ENCODE measurements at regions not wholly inside any gene's neighbourhood (a gene's known extent, or its start where the extent isn't known, plus 50 kb on each side); places are given as distances from the start of the nearest gene placed in this dataset.
A peak's percentile ranks its signal among the peaks of the same experiment; 100 is the strongest.

DNA sequence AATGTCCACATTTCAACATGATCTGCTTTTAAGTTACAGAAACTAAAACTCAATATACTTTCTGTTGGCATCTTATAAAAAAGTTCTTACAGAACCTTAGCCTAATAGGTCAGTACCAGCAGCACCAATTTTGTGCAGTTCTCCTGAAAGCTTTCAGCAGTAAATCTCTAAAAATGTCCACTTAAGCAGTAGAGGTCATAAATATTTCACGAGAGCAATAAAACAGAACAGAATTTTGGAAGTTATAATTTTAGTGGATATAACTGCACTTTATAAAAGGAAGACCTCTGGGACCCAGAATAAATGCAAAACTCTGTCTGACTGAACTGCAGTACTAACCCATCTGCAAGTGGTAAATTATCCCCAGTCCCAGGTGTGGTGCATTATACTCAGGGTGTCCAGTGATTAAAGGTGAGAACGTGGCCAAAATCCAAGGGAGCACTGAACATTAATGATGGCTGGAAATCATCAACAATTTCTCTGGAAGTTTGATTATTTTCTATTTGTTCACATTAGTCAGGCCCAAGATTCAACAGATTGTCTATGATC lies 172.6 kb upstream of the RSPO3 start:
- no peaks in the 10 kb centered on the region for H3K4me1 ChIP-seq
- TF ChIP-seq POLR2A (IDR thresholded peaks at IDR 0.05) = no peak
- TF ChIP-seq, protein P1, sequence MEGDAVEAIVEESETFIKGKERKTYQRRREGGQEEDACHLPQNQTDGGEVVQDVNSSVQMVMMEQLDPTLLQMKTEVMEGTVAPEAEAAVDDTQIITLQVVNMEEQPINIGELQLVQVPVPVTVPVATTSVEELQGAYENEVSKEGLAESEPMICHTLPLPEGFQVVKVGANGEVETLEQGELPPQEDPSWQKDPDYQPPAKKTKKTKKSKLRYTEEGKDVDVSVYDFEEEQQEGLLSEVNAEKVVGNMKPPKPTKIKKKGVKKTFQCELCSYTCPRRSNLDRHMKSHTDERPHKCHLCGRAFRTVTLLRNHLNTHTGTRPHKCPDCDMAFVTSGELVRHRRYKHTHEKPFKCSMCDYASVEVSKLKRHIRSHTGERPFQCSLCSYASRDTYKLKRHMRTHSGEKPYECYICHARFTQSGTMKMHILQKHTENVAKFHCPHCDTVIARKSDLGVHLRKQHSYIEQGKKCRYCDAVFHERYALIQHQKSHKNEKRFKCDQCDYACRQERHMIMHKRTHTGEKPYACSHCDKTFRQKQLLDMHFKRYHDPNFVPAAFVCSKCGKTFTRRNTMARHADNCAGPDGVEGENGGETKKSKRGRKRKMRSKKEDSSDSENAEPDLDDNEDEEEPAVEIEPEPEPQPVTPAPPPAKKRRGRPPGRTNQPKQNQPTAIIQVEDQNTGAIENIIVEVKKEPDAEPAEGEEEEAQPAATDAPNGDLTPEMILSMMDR (IDR thresholded peaks at IDR 0.05) = no peak
- DNase-seq = no peak
- no peaks in the 10 kb centered on the region for H3K27me3 ChIP-seq
- H3K27ac ChIP-seq = peak overlapping the region in 1 of 2 donors; percentile 25
- no peak overlapping the region for H3K4me3 ChIP-seq
- H3K36me3 ChIP-seq (ENCODE audit: low read depth, missing control alignments) = no peaks in the 10 kb centered on the region
- intact Hi-C loops (cut with DNase I; ENCODE audit: low total_unique reads) = no loop called here
- H3K9me3 ChIP-seq = no peaks in the 10 kb centered on the region
- 43 to 55% methylated on average over 2 of the region's 2 CpGs for WGBS, 2 donors

DNA sequence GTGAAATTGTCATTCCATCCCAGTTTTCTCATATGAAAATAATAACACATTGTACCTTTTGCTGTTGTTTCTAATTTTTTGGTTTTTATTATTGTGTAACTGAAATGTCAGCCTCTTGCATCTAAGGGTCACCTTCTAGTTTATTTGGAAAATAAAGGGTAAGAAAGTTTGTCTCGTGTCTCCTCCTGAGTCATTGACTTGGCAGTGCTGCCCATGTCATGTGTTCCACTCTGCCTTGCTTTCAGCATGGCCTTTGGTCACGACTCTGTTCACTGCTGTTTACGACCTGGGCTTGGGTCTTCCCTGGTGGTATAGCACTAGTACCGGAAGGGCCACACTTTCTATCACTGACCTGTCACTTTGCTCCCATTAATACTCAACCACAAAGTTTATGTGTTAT lies 171.4 kb upstream of the RSPO3 start:
- peak; percentile 62 for DNase-seq
- intact Hi-C loops (cut with DNase I; ENCODE audit: low total_unique reads) = no loop called here
- Histone ChIP-seq H3K27me3 (no peaks in the 10 kb centered on the region), H3K4me1 (no peaks in the 10 kb centered on the region), H3K27ac (peak overlapping the region in 1 of 2 donors; percentile 58), H3K36me3 (ENCODE audit: low read depth, missing control alignments) (no peaks in the 10 kb centered on the region), H3K4me3 (no peak overlapping the region), H3K9me3 (no peaks in the 10 kb centered on the region)
- WGBS, 2 donors = 50 to 65% methylated on average over 4 of the region's 4 CpGs
- no peak for TF ChIP-seq POLR2A (IDR thresholded peaks at IDR 0.05)
- TF ChIP-seq, protein P1 (IDR thresholded peaks at IDR 0.05) = no peak

DNA sequence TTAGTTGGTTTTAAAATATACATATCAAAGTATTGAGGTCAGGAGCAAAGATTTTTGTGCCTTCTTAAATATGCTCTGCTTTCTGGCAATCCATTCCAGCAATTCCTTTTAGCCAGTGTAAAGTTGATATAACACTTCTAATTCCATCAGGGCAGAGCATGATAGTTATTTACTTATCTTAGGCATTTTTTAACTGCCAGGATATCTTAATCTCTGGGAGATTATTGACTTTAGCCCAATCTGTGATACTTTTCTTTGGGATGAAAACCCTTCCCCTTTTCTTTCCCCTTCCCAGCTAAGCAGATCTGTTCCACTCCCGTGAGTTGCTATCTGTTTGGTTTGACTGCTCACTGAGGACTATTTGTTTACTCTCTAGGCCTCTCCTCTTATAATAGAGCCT lies 168.7 kb upstream of the RSPO3 start:
- Histone ChIP-seq H3K9me3 (no peaks in the 10 kb centered on the region), H3K4me1 (no peaks in the 10 kb centered on the region), H3K4me3 (no peak overlapping the region), H3K27ac (no peak overlapping the region), H3K27me3 (no peaks in the 10 kb centered on the region), H3K36me3 (ENCODE audit: low read depth, missing control alignments) (no peaks in the 10 kb centered on the region)
- intact Hi-C loops (cut with DNase I; ENCODE audit: low total_unique reads) = no loop called here
- WGBS, 2 donors = 79 to 94% methylated on average over 1 of the region's 1 CpG
- no peak for DNase-seq
- TF ChIP-seq, protein P1 (IDR thresholded peaks at IDR 0.05) = no peak
- no peak for TF ChIP-seq POLR2A (IDR thresholded peaks at IDR 0.05)

DNA sequence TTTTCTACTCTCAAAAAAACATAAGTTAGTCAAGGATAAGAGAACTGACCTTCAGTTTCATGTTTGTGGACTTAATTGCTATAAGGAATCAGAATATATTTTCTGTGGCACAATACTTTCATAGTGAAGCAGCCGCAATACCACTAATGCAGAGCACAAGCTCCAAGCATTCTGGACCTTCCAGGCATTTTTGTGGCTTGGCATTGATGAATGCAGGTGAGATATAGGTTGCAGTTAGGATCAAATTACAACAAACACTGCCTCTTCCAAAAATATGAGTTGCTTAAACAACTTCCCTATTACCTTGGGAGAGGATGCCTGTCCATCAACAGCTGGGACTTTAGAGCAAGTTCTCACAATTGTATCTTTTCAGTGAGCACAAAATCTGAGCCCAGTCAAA lies 162.8 kb upstream of the RSPO3 start:
- Histone ChIP-seq H3K27ac (no peak overlapping the region), H3K36me3 (ENCODE audit: low read depth, missing control alignments) (no peaks in the 10 kb centered on the region), H3K4me3 (no peak overlapping the region), H3K4me1 (no peaks in the 10 kb centered on the region), H3K9me3 (no peaks in the 10 kb centered on the region), H3K27me3 (no peaks in the 10 kb centered on the region)
- intact Hi-C loops (cut with DNase I; ENCODE audit: low total_unique reads) = no loop called here
- DNase-seq = no peak
- no peak for TF ChIP-seq POLR2A (IDR thresholded peaks at IDR 0.05)
- TF ChIP-seq, protein P1 (IDR thresholded peaks at IDR 0.05) = no peak
- 93 to 94% methylated on average over 1 of the region's 1 CpG for WGBS, 2 donors

DNA sequence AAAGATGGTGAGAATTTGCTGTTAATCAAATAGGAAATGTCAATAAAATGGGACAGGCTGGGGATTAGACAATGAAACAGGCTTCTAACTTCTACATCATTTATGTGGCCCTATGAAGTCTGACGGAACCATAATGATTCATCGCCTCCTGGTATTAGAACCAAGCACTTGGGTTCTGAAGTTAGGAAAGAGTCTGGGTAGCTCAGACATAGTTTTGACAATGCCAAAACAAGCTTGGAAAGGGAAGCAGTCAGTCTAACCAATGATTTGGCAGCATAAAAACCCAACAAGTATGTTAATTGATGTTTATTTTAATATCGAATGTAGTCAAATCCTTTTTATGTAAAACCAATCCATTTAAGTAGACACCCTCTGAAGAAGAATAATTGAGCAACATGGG lies 160.8 kb upstream of the RSPO3 start:
- DNase-seq = no peak
- no peak overlapping the region for H3K4me3 ChIP-seq
- no peaks in the 10 kb centered on the region for H3K36me3 ChIP-seq (ENCODE audit: low read depth, missing control alignments)
- WGBS, 2 donors = 95 to 97% methylated on average over 3 of the region's 3 CpGs
- no peak for TF ChIP-seq POLR2A (IDR thresholded peaks at IDR 0.05)
- TF ChIP-seq, protein P1 (IDR thresholded peaks at IDR 0.05) = no peak
- no peaks in the 10 kb centered on the region for H3K27me3 ChIP-seq
- no peaks in the 10 kb centered on the region for H3K9me3 ChIP-seq
- no peak overlapping the region for H3K27ac ChIP-seq
- intact Hi-C loops (cut with DNase I; ENCODE audit: low total_unique reads) = no loop called here
- H3K4me1 ChIP-seq = no peaks in the 10 kb centered on the region
